Testis (tissue), 2 donors: ENCODE measurements at regions not wholly inside any gene's neighbourhood (a gene's known extent, or its start where the extent isn't known, plus 50 kb on each side); places are given as distances from the start of the nearest gene placed in this dataset.
"Not testable (repeated sequence)": the region's sequence is repeated elsewhere in the genome, so short reads cannot be mapped to it uniquely, and the experiment has no call there.

Source experiments
- DNase-seq: peaks from one replicate; pipeline ENCODE4 v3.0.0-alpha.2; 2019
- H3K27ac ChIP-seq, 2 donors: fragments of 200-600 bp; sonication (generic); one replicate each; pipeline ENCODE4 v1.5.1; 2019
- H3K27me3 ChIP-seq: fragments of 200-600 bp; sonication (generic); one replicate; pipeline ENCODE4 v1.5.1; 2019
- H3K36me3 ChIP-seq: fragments of 200-600 bp; sonication (generic); one replicate; pipeline ENCODE4 v1.5.1; 2017; ENCODE audit warnings: low read depth; ENCODE audit errors: missing control alignments
- H3K4me1 ChIP-seq: fragments of 200-600 bp; sonication (generic); one replicate; pipeline ENCODE4 v1.5.1; 2019
- H3K4me3 ChIP-seq, 2 donors: fragments of 200-600 bp; sonication (generic); one replicate each; pipeline ENCODE4 v1.5.1; 2017 to 2019
- H3K9me3 ChIP-seq: fragments of 200-600 bp; sonication (generic); one replicate; pipeline ENCODE4 v1.5.1; 2017
- CTCF ChIP-seq, 3 experiments: fragments of 450-650 bp in 2 of 3; fragments of 200-600 bp in 1 of 3; sonication (generic) in 1 of 3; IDR thresholded peaks; one replicate each; pipeline ENCODE4 v1.5.1; 2016 to 2019; ENCODE audit warnings: antibody characterized with exemption in 3 of 3, mild to moderate bottlenecking in 2 of 3, moderate library complexity in 1 of 3
- POLR2A ChIP-seq: fragments of 450-650 bp; IDR thresholded peaks from one replicate; pipeline ENCODE4 v1.6.1; 2017; ENCODE audit warnings: antibody characterized with exemption, mild to moderate bottlenecking, moderate library complexity
- WGBS, 2 donors: methylation state at CpG; one replicate each; pipeline ENCODE4 v1.1.5; 2018; 5-methylcytosine and 5-hydroxymethylcytosine counted together
- intact Hi-C: fragments of 100-400 bp; cut with DNase I; formaldehyde crosslinking; loops from one replicate; pipeline ENCODE4 v1.15.1; 2023; ENCODE audit warnings: low total_unique reads

GRCh38 chr5:98365126-98365525 lies 408.3 kb upstream of the RGMB start:
- DNase-seq: no peak
- Histone ChIP-seq H3K4me1 (no peaks in the 10 kb centered on the region), H3K36me3 (no peaks in the 10 kb centered on the region), H3K27ac (no peak overlapping the region), H3K4me3 (no peak overlapping the region), H3K27me3 (no peaks in the 10 kb centered on the region), H3K9me3 (no peaks in the 10 kb centered on the region)
- intact Hi-C loops: no loop called here
- WGBS, 2 donors: 66 to 80% methylated on average over 2 of the region's 2 CpGs
- TF ChIP-seq POLR2A: no peak
- no peak for TF ChIP-seq CTCF (IDR thresholded peaks at IDR 0.05)

GRCh38 chr5:98368141-98368540 lies 405.3 kb upstream of the RGMB start:
- Histone ChIP-seq H3K36me3 (no peaks in the 10 kb centered on the region), H3K4me1 (no peaks in the 10 kb centered on the region), H3K27me3 (no peaks in the 10 kb centered on the region), H3K27ac (no peak overlapping the region), H3K4me3 (no peak overlapping the region), H3K9me3 (no peaks in the 10 kb centered on the region)
- intact Hi-C loops: no loop called here
- 77 to 83% methylated on average over 1 of the region's 1 CpG for WGBS, 2 donors
- DNase-seq: no peak
- no peak for TF ChIP-seq CTCF (IDR thresholded peaks at IDR 0.05)
- TF ChIP-seq POLR2A: no peak

- Histone ChIP-seq H3K4me3 (no peak overlapping the region), H3K27ac (no peak overlapping the region), H3K27me3 (no peaks in the 10 kb centered on the region), H3K36me3 (no peaks in the 10 kb centered on the region), H3K4me1 (no peaks in the 10 kb centered on the region), H3K9me3 (no peaks in the 10 kb centered on the region)
- intact Hi-C loops: no loop called here
- DNase-seq: no peak
- TF ChIP-seq CTCF (IDR thresholded peaks at IDR 0.05): no peak
- TF ChIP-seq POLR2A: no peak
These were observed 401.1 kb upstream of the RGMB start for GRCh38 chr5:98372351-98372750.

GRCh38 chr5:98391921-98392625 lies 381.4 kb upstream of the RGMB start:
- Histone ChIP-seq H3K9me3 (no peaks in the 10 kb centered on the region), H3K4me1 (no peaks in the 10 kb centered on the region), H3K27me3 (no peaks in the 10 kb centered on the region), H3K27ac (no peak overlapping the region), H3K36me3 (no peaks in the 10 kb centered on the region), H3K4me3 (peak overlapping the region in 1 of 2 donors; percentile 27)
- 58 to 75% methylated on average over 13 to 31 of the region's 31 CpGs for WGBS, 2 donors
- DNase-seq: peak; percentile 13
- intact Hi-C loops: no loop called here
- TF ChIP-seq CTCF (IDR thresholded peaks at IDR 0.05) (no peak), POLR2A (no peak)

- H3K4me1 ChIP-seq, intact Hi-C loops, H3K36me3 ChIP-seq, DNase-seq, H3K27ac ChIP-seq, H3K9me3 ChIP-seq, H3K27me3 ChIP-seq, H3K4me3 ChIP-seq: not testable (repeated sequence)
- 88 to 97% methylated on average over 3 to 8 of the region's 8 CpGs for WGBS, 2 donors
These were observed 380.3 kb upstream of the RGMB start for GRCh38 chr5:98393205-98393604.
